K562 (cell line): ENCODE measurements at regions not wholly inside any gene's neighbourhood (a gene's known extent, or its start where the extent isn't known, plus 50 kb on each side); places are given as distances from the start of the nearest gene placed in this dataset.
A peak's percentile ranks its signal among the peaks of the same experiment; 100 is the strongest.

ENCODE experiments used
- ARID1B ChIP-seq: fragments of 450-650 bp; IDR thresholded peaks from 2 replicates; pipeline ENCODE4 v1.6.1; 2016; ENCODE audit warnings: antibody characterized with exemption, mild to moderate bottlenecking, inconsistent platforms
- BDP1 ChIP-seq: IDR thresholded peaks from 3 replicates; pipeline ENCODE4 v1.6.1; 2011; ENCODE audit not compliant: insufficient read length, insufficient read depth
- CHD2 ChIP-seq: IDR thresholded peaks from 2 replicates; pipeline ENCODE4 v1.6.1; 2011; ENCODE audit warnings: low read depth, low read length
- EP300 ChIP-seq: IDR thresholded peaks from 2 replicates; pipeline ENCODE4 v1.6.1; 2012; ENCODE audit warnings: low read length, improper control_type of control experiment
- GABPB2 ChIP-seq: fragments of 250-450 bp; sonication (Bioruptor Pico); conservative IDR thresholded peaks from 2 replicates; pipeline ENCODE4 v1.5.1; 2021; ENCODE audit warnings: mild to moderate bottlenecking
- MAFF ChIP-seq: IDR thresholded peaks from 2 replicates; pipeline ENCODE4 v1.6.1; 2012; ENCODE audit warnings: low read length, improper control_type of control experiment
- RFX7 ChIP-seq: fragments of 250-450 bp; sonication (Bioruptor Pico); IDR thresholded peaks from 2 replicates; pipeline ENCODE4 v1.5.1; 2021; ENCODE audit warnings: mild to moderate bottlenecking
- SFPQ ChIP-seq: fragments of 200-400 bp; formaldehyde crosslinking; IDR thresholded peaks from 2 replicates; pipeline ENCODE4 v1.6.1; 2017; ENCODE audit warnings: mild to moderate bottlenecking, low read depth, low read length, moderate library complexity
- SRSF3 ChIP-seq: fragments of 200-400 bp; formaldehyde crosslinking; IDR thresholded peaks from 2 replicates; pipeline ENCODE4 v1.6.1; 2016; ENCODE audit warnings: mild to moderate bottlenecking, low read length, moderate library complexity; ENCODE audit not compliant: insufficient read depth
- ZNF280B ChIP-seq: fragments of 250-450 bp; sonication (Bioruptor Pico); IDR thresholded peaks from 2 replicates; pipeline ENCODE4 v1.5.1; 2021; ENCODE audit warnings: mild to moderate bottlenecking
- ZNF766 ChIP-seq: fragments of 200-800 bp; sonication (Bioruptor generic); conservative IDR thresholded peaks from 2 replicates; pipeline ENCODE4 v1.6.1; 2016; ENCODE audit warnings: missing genetic modification characterization, missing compliant biosample characterization

DNA sequence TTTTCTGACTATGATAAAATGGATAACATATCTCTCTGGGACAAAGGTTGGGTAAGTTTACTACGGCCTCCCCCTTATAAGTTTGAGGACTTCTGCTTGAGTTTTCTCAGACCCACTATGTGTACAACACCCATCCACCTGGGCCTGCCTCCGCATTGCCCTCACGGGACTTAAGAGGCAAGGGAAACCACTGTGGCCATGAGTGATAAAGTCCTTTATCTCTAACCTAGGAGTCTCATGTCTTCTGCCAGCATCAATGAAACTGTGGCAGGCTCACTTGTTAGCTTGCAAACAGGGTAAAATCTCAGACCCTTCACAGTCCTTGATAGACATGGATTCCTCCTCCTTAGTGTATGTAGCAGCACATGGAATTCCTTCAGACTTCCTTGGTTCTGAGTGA lies 173.4 kb upstream of the MYLIP start (continued):
- TF ChIP-seq SFPQ = no peak
- no peak for TF ChIP-seq ZNF280B (CRISPR knock-in tag)
- peak; percentile 68 for TF ChIP-seq ARID1B
- TF ChIP-seq CHD2 = no peak
- no peak for TF ChIP-seq GABPB2 (CRISPR knock-in tag)
- TF ChIP-seq SRSF3 = no peak
- no peak for TF ChIP-seq MAFF
- TF ChIP-seq RFX7 (CRISPR knock-in tag) = no peak
- TF ChIP-seq EP300 = no peak
- no peak for TF ChIP-seq BDP1
- TF ChIP-seq ZNF766 = 0 out of 2 replicates have a peak, but pooled peaks have one; percentile 50
